ENCODE measurements at regions not wholly inside any gene's neighbourhood (a gene's known extent, or its start where the extent isn't known, plus 50 kb on each side); places are given as distances from the start of the nearest gene placed in this dataset.

DNA sequence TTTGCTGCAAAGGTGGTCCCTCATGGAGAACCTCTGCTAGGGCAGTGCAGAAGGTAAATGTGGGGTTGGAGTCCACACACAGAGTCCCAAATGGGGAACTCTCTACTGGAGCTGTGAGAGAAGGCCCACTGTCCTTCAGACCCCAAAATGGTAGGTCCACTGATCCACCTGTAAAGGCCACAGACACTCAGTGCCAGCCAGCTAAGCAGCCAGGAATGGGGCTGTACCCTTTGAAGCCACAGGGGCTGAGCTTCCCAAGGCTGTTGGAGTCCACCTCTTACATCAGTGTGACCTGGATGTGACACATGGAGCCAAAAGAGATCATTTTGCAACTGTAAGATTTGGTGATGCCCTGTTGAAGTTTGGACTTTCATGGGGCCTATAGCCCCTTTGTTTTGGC lies 252.4 kb upstream of the GULP1 start:
- no peak for DNase-seq (ENCODE audit: insufficient read length, low spot score)
- no peak for FAIRE-seq
- TF ChIP-seq CTCF (IDR thresholded peaks at IDR 0.05; ENCODE audit: insufficient read depth, missing control alignments) = no peak

GRCh38 chr2:188042412-188042811 lies 249.3 kb upstream of the GULP1 start:
- DNase-seq (ENCODE audit: insufficient read length, low spot score) = no peak
- FAIRE-seq = no peak
- TF ChIP-seq CTCF (IDR thresholded peaks at IDR 0.05; ENCODE audit: insufficient read depth, missing control alignments) = no peak

GRCh38 chr2:188045016-188045415 lies 246.7 kb upstream of the GULP1 start:
- no peak for FAIRE-seq

GRCh38 chr2:188046437-188046836 lies 245.2 kb upstream of the GULP1 start:
- FAIRE-seq (no peak), DNase-seq (ENCODE audit: insufficient read length, low spot score) (no peak)
- TF ChIP-seq CTCF (IDR thresholded peaks at IDR 0.05; ENCODE audit: insufficient read depth, missing control alignments) = no peak

More at GRCh38 chr2:188045016-188045415, 246.7 kb upstream of the GULP1 start:
- DNase-seq (ENCODE audit: insufficient read length, low spot score) = no peak
- TF ChIP-seq CTCF (IDR thresholded peaks at IDR 0.05; ENCODE audit: insufficient read depth, missing control alignments) = no peak

DNA sequence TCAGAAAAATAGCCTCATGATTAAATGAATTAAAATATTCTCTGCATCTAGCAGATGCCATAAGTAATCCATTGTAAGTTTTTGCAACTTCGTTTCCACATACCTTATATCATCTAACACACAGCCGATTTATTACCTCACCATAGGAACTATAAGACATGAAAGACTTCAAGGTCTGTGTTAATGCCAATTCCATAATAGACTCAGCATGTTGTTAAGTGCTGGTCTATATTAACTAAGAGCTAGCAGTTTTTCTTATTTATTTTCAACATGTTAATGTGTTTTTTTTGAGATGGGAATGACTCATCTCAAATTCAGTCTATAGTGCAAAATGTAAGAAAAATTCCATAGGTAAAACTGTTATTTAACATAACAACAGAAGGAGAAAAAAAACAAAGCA lies 243.9 kb upstream of the GULP1 start:
- no peak for DNase-seq (ENCODE audit: insufficient read length, low spot score)
- TF ChIP-seq CTCF (IDR thresholded peaks at IDR 0.05; ENCODE audit: insufficient read depth, missing control alignments) = no peak
- no peak for FAIRE-seq

DNA sequence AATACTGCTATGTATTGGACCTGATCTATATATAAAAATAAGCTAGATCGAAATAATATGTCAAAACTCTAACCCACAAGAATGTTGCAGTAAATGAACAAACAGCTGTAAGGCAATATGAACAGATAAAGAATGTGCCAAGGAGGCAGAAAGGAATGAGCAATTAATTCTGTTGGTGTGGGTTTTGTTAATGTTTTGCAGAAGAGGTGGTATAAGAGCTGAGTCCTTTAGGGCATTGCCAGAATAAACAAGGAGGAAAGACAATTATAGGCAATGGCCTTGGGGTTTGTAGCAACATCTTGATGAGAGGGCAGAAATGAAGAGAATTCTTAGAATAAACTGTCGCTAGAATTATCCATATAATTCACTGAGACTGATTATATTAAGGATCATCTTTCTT lies 240.9 kb upstream of the GULP1 start:
- FAIRE-seq (no peak), DNase-seq (ENCODE audit: insufficient read length, low spot score) (no peak)
- TF ChIP-seq CTCF (IDR thresholded peaks at IDR 0.05; ENCODE audit: insufficient read depth, missing control alignments) = no peak

DNA sequence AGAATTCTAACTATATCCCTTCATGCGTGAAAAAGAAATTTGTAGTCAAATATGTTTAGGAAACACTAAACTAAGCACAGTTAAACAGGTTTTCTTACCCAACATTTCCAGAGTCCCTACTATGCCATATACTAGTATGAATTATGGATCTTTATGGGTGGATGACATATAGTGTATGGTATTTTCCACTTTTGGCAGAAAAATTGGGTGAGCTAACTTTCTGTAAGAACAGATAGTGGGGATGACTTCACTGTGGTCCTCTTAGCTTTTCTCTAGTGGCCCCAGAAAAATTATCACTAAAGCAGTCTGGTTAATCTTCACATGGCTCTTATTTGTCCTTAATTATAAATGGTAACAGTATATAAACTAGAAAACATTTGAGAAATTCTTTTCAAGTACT lies 240.0 kb upstream of the GULP1 start:
- no peak for TF ChIP-seq CTCF (IDR thresholded peaks at IDR 0.05; ENCODE audit: insufficient read depth, missing control alignments)
- DNase-seq (ENCODE audit: insufficient read length, low spot score) = no peak
- FAIRE-seq = no peak
